HL-60 (cell line): ENCODE measurements at regions not wholly inside any gene's neighbourhood (a gene's known extent, or its start where the extent isn't known, plus 50 kb on each side); places are given as distances from the start of the nearest gene placed in this dataset.
"Not testable (repeated sequence)": the region's sequence is repeated elsewhere in the genome, so short reads cannot be mapped to it uniquely, and the experiment has no call there.

Source experiments
- DNase-seq, 2 experiments: peaks; one replicate each; pipeline ENCODE4 v3.0.0-alpha.2; 2010 to 2020; ENCODE audit warnings: low read depth in 1 of 2, low spot score in 1 of 2
- H3K27ac ChIP-seq: fragments of 250-450 bp; sonication (Bioruptor Pico); replicated peaks from 2 replicates; pipeline ENCODE4 v1.5.1; 2020; ENCODE audit warnings: mild to moderate bottlenecking, moderate library complexity
- H3K27me3 ChIP-seq: fragments of 250-450 bp; sonication (Bioruptor Pico); 2 replicates; pipeline ENCODE4 v1.5.1; 2021; ENCODE audit warnings: mild to moderate bottlenecking, moderate library complexity; ENCODE audit not compliant: insufficient read depth, poor library complexity, severe bottlenecking
- H3K4me3 ChIP-seq: replicated peaks from 2 replicates; pipeline ENCODE4 v1.5.1; 2011; ENCODE audit warnings: mild to moderate bottlenecking, control low read depth, low read length; ENCODE audit not compliant: insufficient read depth
- GABPA ChIP-seq: IDR thresholded peaks from 2 replicates; pipeline ENCODE4 v1.6.1; 2012; ENCODE audit warnings: low read depth
- POLR2AphosphoS5 ChIP-seq: IDR thresholded peaks from 2 replicates; pipeline ENCODE4 v1.6.1; 2012; ENCODE audit warnings: low read depth
- SPI1 ChIP-seq: IDR thresholded peaks from 2 replicates; pipeline ENCODE4 v1.6.1; 2012; ENCODE audit warnings: low read depth, mild to moderate bottlenecking, borderline replicate concordance
- TF ChIP-seq, protein P1 (sequence below): IDR thresholded peaks from 2 replicates; pipeline ENCODE4 v1.6.1; 2012; ENCODE audit warnings: low read depth; ENCODE audit not compliant: insufficient replicate concordance
- TF ChIP-seq, protein P2 (sequence below): IDR thresholded peaks from one replicate; pipeline ENCODE4 v1.5.1; 2011; ENCODE audit warnings: low read length, control low read depth, inconsistent platforms; ENCODE audit not compliant: insufficient read depth

DNA sequence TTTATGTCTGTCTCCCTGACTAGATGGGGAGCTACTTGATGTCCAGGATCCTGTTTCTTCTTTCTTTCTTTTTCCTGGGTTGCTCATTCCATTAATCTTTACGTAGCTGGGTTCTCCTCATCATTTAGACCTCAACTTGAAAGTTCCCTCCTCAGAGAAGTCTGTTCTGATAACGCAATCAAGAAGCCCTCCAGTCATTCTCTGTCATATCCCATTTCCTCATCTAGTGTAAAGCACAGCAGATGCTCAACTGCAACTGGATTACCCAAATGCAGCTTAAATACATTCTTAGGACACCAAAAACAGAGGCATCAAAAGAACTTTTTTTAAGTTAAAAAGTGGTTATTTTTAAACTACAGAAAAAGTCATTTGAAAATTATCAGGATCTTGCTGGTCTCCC is 51.7 kb upstream of the ST3GAL6 start:
- no peak for DNase-seq
- Histone ChIP-seq H3K27ac (no peak overlapping the region), H3K4me3 (no peak overlapping the region), H3K27me3 (no peaks in the 10 kb centered on the region)
- TF ChIP-seq GABPA, result no peak
- no peak for TF ChIP-seq POLR2AphosphoS5
- TF ChIP-seq, protein P1, sequence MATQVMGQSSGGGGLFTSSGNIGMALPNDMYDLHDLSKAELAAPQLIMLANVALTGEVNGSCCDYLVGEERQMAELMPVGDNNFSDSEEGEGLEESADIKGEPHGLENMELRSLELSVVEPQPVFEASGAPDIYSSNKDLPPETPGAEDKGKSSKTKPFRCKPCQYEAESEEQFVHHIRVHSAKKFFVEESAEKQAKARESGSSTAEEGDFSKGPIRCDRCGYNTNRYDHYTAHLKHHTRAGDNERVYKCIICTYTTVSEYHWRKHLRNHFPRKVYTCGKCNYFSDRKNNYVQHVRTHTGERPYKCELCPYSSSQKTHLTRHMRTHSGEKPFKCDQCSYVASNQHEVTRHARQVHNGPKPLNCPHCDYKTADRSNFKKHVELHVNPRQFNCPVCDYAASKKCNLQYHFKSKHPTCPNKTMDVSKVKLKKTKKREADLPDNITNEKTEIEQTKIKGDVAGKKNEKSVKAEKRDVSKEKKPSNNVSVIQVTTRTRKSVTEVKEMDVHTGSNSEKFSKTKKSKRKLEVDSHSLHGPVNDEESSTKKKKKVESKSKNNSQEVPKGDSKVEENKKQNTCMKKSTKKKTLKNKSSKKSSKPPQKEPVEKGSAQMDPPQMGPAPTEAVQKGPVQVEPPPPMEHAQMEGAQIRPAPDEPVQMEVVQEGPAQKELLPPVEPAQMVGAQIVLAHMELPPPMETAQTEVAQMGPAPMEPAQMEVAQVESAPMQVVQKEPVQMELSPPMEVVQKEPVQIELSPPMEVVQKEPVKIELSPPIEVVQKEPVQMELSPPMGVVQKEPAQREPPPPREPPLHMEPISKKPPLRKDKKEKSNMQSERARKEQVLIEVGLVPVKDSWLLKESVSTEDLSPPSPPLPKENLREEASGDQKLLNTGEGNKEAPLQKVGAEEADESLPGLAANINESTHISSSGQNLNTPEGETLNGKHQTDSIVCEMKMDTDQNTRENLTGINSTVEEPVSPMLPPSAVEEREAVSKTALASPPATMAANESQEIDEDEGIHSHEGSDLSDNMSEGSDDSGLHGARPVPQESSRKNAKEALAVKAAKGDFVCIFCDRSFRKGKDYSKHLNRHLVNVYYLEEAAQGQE, result no peak
- TF ChIP-seq SPI1, result no peak

DNA sequence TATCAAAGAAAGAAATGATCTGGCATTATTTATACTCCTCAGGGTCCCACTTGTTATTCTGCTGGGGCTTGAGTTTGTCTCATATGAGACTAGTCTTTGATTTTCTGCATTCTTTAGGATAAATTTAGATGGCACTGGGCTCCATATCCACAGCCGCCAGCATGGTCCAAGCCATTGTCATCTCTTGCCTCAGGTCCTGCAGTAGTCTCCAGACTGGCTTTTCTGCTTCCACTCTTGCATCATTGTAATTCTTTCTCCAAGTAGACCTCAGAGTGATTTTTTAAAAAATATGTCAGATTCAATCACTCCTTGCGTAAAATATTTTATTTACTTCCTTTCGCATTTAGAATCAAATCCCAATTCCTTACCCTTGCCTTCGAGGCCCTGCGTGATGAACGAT is 50.4 kb upstream of the ST3GAL6 start:
- TF ChIP-seq POLR2AphosphoS5, result no peak
- TF ChIP-seq SPI1, result no peak
- TF ChIP-seq, protein P1, result no peak
- TF ChIP-seq, protein P2, sequence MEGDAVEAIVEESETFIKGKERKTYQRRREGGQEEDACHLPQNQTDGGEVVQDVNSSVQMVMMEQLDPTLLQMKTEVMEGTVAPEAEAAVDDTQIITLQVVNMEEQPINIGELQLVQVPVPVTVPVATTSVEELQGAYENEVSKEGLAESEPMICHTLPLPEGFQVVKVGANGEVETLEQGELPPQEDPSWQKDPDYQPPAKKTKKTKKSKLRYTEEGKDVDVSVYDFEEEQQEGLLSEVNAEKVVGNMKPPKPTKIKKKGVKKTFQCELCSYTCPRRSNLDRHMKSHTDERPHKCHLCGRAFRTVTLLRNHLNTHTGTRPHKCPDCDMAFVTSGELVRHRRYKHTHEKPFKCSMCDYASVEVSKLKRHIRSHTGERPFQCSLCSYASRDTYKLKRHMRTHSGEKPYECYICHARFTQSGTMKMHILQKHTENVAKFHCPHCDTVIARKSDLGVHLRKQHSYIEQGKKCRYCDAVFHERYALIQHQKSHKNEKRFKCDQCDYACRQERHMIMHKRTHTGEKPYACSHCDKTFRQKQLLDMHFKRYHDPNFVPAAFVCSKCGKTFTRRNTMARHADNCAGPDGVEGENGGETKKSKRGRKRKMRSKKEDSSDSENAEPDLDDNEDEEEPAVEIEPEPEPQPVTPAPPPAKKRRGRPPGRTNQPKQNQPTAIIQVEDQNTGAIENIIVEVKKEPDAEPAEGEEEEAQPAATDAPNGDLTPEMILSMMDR, result no peak
- no peak for TF ChIP-seq GABPA
- no peak overlapping the region for H3K4me3 ChIP-seq
- H3K27ac ChIP-seq, result no peak overlapping the region
- no peaks in the 10 kb centered on the region for H3K27me3 ChIP-seq
- no peak for DNase-seq

DNA sequence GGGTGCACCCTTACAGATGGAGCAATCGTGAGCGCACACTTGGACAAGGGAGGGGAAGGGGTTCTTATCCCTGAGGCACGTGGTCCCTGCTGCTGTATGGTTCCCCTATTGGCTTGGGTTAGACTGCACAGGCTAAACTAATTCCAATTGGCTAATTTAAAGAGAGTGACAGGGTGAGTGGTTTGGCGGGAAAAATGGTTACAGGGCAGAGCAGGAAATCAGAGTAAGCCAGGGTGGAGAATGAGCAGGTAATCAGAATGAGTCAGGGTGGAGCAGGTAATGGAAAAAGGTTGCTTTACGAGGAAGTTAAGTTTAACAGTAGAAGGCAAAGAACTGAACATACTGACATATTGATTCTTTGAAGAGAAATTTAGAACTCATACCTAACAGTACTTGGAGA is 49.8 kb upstream of the ST3GAL6 start:
- not testable (repeated sequence) for H3K27me3 ChIP-seq, H3K4me3 ChIP-seq, H3K27ac ChIP-seq, DNase-seq
